Astrocyte of the hippocampus (primary cell): ENCODE measurements at regions not wholly inside any gene's neighbourhood (a gene's known extent, or its start where the extent isn't known, plus 50 kb on each side); places are given as distances from the start of the nearest gene placed in this dataset.
"Not testable (repeated sequence)": the region's sequence is repeated elsewhere in the genome, so short reads cannot be mapped to it uniquely, and the experiment has no call there.

ENCODE experiments used
- DNase-seq: peaks from one replicate; pipeline ENCODE4 v3.0.0; 2011; ENCODE audit warnings: low read depth, low spot score

DNA sequence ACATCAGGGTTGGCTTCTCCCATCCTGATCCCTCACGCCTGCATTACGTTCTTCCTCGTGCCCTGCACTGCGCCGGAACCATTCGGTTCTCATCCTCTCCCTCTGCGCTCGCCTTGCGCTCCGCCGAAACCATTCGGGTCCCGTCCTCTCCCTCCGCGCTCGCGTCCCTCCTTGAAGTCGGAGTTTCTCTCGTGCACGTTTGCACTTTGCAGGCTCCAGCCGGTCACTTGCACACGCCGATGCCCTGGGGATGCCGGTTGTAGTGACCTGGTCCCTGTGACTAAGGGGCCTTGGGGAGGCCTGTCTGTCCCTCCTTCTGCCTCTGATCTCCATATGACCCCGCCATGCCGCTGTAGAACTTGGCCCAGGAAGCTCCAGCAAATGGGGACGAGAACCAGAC lies 265.8 kb downstream of the TEX29 start:
- no peak for DNase-seq

DNA sequence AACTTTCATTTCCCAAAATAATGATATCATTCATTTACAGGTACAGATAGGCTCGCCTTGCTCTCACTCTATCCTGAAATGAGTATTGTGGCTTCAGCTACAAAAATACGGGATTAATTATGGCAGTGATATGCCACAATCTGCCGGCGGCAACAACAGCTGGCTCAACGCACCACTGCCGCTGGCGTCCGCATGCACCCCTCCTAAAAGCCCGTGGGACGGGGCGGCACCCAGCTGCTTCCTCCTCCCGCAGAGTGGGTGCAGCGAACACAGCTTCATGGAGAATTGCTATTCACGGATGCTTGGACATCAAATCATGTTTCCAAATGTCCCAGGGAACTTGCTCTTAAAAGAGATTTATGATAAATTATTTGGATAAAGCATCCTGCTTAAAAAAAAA lies 266.8 kb downstream of the TEX29 start:
- no peak for DNase-seq

DNA sequence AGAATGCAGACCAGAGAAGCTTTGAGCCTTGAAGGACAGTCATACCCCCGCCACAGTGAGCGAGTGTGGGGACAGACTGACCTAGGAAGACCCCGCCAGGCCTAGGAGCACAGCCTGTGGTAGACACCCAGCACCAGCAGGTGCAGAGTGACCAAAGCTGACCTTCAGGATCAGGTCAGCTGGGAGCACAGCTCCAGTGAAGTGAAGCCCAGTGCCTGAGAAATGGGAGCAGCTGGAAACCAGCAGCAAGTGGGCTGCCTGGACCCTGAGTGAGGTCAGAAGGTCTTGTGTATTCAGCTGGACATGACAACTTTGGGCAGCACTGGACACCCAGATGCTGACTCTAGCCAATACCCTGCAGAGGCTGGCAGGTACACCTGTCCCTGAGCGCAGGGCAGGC lies 268.9 kb downstream of the TEX29 start:
- no peak for DNase-seq

DNA sequence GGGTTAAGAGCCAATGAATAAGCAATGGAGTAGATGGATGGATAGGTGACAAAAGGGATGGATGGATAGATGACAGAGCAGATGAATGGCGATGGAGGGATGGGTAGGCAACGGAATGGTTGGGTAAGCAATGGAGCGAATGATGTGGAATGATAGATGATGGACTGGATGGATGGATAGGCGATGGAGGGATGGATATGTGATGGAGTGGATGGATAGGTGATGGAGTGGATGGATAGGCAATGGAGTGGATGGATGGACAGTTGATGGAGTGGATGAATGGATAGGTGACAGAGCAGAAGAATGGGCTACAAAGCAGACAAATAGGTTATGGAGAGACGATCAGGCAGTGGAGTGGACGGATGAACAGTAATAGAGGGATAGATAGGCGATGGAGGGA lies 269.6 kb downstream of the TEX29 start:
- no peak for DNase-seq

DNA sequence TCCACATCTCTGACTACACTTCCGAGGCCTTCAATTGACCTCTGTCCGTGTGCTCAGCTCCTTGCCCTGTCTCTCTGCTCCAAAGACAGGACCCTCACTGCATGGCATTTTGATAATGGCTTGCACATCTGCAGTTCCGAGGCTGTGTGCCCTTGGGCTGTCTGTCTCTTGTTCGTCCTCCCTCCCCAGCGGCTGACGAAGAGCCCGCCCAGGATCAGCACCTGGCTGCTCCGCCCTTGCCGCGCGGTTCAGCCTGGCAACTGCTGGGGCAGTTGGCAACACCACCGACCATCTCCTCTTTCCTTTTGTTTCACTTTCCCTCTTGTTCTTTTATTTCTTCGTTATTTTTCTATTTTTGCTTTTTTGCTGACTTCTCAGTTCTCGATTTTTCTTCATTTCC lies 270.4 kb downstream of the TEX29 start:
- no peak for DNase-seq

DNA sequence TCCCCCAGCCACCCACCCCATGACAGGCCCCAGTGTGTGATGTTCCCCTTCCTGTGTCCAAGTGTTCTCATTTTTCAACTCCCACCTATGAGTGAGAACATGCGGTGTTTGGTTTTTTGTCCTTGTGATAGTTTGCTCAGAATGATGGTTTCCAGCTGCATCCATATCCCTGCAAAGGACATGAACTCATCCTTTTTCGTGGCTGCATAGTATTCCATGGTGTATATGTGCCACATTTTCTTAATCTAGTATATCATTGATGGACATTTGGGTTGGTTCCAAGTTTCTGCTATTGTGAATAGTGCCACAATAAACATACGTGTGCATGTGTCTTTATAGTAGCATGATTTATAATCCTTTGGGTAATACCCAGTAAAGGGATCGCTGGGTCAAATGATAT lies 273.0 kb downstream of the TEX29 start:
- DNase-seq, result not testable (repeated sequence)

DNA sequence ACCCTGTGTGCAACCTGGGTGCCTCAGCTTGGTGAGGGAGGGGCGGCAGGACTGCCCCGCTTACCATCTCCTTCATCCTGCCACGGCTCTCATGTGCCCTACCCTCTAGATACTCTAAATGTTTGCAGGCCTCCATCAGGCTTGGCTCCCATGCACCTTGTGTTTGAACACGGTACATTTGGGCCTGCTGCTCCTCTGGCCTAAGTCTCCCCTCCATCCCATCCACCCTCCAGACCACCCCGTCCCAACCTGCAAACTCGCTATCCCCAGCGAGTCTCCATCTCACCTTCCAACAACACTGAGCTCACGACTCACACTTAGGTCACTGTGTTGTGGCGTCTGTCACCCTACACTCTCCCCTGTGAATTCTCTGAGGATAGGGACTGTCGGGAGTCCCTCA lies 274.2 kb downstream of the TEX29 start:
- DNase-seq, result no peak

DNA sequence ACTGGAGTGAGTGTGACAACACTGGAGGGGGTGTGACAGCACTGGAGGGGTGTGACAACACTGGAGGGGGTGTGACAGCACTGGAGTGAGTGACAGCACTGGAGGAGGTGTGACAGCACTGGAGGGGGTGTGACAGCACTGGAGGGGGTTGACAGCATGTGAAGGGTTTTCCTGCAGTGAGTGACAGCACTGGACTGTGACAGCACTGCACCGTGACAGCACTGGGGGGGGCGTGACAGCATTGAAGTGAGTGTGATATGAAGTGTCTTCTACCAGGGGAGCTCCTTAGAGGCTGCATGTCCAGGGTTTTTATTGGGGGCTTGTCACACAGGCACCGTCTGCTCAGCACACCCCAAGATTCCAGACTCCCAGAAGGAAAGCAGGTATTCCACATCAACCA lies 274.8 kb downstream of the TEX29 start:
- DNase-seq, result no peak

DNA sequence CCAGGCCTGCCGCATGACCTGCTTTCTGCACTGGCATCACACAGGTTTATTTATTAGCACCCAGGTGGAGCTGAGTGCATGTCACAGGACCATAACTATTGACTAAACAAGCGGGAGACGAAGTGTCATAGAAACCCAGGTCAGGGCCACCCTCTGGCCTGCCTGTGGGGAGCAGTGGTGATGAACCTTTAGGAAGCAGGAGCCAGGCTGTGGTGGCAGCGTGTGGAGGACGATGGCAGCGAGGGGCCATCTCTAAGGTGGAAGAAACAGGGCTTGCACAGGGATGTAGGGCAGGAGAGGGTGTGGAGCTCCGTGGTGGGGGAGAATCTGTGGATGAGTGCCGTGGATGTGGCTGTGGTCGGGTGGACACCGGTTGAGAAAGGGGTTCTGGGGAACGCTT lies 275.3 kb downstream of the TEX29 start:
- no peak for DNase-seq

DNA sequence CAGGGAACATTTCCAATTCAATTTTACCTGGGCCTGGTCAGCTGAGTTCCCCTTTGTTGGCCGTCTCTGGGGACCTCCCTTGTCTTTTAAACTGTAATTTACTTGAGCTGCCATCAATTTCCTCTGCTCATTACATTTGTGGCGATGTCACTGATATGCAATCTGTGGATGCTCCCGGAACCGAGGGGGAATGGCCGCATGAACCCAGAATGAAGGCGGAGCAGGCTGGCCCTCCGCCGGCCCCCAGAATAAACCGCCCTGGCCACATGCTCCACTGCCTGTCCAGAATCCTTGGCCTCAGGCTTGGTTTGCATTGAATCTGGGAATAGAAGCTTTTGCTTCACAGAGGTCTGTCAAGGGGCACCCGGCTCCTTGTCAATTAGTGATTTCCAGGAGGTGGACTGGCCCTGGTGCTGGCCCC lies 276.8 kb downstream of the TEX29 start:
- no peak for DNase-seq

DNA sequence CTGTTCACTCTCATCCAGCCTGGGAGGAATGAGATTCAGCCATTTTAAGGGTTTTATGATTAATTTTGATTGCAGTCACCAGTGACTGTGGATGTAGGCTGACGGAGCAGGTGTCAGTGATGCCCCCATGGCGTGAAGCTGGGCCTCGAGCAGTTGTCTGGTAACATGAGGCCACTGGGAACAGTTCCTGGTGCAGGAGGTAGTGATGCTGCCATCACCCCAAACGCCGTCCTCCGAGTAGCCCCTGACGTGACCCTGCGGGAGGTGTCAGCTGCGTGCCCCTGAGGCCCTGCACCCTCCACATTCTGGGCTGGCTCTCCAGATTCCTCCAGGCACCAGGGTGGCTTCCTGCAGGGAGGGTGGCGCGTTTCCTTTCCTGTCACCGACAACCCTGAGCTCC lies 277.2 kb downstream of the TEX29 start:
- DNase-seq, result no peak

DNA sequence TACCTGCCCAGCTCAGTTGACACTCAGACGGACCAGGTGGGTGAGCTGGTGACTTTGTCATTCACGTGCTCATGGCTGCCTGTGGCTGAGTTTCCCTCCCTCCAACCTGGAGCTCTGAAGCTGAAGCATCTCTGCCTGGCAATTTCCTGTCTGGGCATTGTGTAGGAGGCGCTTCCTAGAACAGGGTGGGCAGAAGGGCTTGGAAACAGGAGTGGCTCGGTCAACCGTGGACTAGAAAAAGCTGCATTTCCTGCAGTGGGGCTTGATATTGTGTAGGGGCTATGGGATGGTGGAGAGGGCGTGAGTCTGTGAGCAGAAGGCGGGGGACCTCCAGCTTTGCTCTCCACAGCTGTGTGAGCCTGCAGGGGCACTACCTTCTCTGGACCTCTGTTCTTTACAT lies 278.3 kb downstream of the TEX29 start:
- DNase-seq, result no peak

DNA sequence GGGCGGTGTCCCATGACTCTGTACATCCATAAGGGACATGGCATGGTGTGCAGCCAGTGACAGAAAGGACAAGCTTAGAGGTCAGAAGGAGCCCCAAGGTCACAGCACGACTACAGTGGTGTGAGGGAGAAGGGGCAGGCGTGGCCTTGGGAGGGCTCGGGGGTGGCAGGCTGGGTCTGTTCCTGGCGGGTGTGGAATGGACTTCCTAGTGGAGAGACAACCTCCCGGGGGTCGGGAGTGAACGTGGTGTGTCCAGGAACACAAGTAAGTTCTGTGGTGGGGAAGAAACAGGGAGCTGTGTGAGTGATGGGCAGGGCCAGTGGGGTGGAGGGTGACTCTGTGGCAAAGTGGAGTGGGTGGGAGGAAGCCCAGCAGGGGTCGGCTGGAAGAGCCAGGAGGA lies 279.3 kb downstream of the TEX29 start:
- no peak for DNase-seq

DNA sequence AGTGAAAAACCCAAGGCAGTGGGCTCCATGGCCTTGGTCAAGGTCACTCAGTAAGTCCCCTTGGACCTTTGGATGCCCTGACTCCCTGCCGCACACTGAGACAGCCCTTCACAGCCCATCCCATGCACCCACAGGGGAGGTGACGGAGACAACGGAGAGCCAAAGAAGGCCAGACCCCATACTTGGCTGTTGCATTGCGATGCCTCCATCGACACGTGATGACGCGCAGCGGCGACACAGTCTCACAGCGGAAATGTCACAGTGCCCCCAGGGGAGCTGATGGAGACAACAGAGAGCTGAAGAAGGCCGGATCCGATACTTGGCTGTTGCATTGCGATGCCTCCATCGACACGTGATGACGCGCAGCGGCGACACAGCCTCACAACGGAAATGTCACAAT lies 282.4 kb downstream of the TEX29 start:
- DNase-seq, result no peak

DNA sequence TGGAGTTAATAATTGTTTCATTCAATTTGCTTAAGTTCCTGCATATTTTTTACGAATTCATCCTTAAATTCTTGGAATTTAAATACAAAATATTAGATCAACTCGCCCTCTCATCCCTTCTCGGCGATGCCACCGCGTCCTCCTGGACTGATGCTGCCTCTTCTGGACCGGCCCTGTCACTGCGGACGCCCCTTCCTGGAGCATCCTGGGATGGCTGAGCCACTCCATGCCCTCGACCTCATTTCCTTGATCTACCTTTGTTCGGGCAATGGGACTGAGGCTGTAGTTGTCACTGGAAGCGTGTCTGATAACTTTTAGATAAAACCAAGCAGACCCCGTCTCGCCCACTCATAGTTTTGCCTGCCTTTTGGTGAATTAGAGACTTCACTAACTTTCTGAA lies 283.7 kb downstream of the TEX29 start:
- no peak for DNase-seq

DNA sequence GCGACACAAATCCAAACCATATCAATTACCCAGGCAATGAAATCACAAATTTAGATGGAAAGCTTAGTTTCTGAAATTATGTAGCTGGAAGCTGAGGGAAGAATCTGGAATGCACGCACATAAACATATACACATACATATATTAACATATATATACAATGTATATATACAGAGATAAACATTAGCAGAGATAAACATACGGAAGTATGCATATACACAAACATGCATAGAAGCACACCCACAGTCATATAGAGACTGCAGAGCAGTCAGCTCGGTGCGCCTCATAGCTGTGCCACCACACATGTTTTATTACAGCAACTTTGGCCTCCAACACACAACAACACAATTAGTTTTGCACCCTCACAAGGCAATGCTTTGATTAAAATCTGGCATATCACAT lies 288.1 kb downstream of the TEX29 start:
- DNase-seq, result no peak

DNA sequence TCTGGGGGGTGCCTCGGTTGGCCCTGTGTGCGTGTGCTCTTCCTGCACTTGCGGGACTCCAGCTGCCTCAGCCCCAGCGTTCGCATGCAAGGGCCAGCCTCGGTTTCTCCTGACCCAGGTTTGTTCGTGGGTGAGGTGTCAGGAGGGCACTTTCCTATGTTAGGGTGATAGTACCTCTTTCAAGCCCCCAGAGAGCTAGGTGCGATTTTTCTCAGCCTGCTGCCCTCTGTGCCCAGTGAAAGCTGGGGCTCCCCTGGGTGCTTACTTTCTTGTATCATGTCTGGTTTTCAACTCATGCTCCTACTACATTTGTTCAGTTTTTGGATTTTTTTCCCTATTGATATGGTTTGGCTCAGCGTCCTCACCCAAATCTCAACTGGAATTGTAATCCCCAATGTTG lies 289.2 kb downstream of the TEX29 start:
- no peak for DNase-seq

DNA sequence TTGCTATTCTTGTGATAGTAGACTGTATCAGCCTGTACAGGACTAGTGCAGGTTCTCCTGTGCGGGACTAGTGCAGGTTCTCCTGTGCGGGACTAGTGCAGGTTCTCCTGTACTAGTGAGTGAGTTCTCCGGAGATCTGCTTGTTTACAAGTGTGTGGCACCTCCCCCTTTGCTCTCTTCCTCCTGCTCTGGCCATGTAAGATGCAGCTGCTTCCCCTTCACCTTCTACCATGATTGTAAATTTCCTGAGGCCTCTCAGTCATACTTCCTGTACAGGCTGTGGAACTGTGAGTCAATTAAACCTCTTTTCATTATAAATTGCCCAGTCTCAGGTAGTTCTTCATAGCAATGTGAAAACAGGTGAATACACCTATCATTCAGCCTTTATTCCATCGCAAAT lies 289.6 kb downstream of the TEX29 start:
- no peak for DNase-seq

DNA sequence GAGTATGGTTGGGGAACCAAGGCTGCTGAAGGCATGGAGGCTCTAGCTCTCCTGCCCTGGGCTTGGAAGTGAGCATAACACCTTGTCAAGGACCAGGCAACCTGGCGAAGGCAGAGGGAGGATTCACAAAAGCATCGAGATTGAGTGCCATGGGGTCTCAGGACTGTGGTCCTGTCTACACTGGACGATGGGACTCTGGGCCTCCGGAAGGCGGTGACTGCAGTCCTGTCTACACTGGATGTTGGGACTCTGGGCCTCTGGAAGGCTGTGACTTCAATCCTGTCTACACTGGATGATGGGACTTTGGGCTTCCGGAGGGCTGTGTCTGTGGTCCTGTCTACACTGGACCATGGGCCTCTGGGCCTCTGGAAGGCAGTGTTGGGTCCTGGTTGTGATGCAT lies 290.4 kb downstream of the TEX29 start:
- DNase-seq, result no peak

DNA sequence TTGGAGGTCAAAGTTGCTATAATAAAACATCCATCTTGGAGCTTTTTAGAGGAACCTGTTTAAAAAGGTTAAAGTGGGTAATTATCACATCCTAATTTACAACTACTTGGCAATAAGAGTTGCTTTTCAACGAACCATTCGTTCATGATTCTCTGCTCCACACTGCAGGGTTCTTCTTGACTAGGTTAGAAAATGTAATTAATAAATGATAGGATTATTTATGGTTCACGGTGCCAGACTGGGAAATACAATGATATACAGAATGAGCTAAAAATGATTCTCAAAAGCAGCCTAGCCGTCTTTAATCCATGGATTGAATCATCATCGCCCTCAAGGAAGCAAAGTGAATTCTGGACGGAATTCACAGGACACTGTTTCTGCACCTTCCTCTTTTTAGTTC lies 291.2 kb downstream of the TEX29 start:
- DNase-seq, result no peak

DNA sequence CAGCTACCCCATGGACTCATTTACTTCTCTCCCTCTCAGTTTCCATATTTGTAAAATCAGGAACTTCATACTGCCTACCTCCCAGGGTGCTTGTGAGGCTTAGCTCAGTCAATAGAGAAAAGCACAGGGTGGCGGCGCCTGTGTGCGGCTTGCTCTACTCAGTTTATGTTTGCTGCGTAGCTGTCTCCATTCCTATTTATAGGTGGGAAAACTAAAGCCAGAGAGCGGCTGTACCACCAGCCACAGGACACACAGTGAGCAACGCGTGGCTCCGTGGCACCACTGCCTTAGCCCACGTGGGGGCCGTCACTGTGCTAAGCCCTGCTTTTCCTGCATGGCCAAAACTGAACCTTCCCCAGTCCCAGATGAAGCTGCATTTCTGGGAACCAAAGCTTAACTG lies 292.4 kb downstream of the TEX29 start:
- no peak for DNase-seq

DNA sequence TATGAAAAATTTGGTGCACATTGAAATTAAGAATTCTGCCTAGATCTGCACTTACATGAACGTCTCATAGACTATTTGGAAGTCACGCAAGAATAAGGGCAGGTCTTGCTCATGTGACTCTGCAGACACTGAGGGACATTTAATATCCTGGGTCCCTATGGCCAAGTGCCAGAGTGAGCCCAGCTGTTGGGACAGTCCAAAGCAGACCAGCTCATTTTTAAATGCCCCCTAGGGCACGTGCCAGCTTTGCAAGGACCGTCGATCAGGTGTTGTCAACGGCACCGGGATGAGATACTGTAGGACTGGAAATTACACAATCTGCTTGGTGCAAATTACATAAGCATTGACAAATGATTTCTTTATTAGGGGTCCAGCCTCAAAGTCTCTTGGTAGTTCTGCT lies 293.6 kb downstream of the TEX29 start:
- no peak for DNase-seq

DNA sequence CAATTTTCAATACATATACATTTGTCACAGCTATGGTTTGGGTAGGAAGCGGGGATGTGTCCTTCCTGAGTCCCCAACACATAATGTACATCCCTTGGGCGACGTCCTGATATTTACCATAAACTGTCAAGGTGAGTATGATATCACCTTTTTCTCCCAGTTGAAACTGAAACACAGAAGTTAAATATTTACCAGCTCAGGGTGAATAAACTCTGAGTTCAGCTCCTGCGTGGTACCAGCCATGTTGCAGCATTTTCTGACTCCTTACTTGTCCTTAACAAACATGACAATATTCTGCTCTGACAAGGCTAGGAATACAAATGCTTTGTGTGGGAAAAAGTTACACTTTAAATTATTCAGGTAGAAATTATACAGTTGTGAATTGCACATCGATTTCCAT lies 294.2 kb downstream of the TEX29 start:
- DNase-seq, result no peak

DNA sequence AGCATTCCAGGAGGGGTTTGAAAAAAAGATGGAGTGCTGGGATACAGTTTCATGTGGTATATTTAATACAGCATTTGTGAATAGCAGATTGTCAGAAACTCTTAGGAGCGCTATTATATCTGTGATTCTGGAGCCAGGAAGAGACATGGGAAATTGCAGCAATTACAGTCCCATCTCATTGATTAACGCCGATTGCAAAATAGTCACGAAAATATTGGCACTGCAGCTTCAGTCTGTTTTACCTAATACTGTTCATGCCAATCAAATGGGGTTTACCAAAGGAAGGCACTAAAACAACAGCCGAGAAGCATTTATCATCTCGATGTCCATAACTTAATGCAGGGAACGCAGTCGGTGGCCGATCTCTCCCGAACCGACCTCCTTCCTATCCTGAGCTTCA lies 295.8 kb downstream of the TEX29 start:
- DNase-seq, result no peak

DNA sequence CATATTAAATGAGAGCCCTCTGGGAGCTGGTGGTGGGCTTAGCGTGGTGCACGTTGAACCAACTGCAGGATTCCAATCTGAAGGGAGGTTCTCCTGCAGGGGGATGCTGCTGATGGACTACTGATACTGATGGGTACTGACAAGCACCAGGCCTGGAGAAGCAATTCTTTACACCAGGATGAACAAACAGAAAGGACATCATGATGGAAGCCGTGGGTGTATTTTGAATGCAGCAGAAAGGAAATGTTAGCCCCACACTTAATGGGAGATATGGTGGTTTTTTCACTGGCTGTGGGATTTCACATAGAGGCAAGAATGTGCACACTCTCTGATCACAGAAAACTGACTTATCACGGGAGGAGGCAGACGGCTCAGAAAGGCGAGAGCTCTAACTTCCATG lies 299.7 kb downstream of the TEX29 start:
- DNase-seq, result no peak
